IMR-90 (cell line): ENCODE measurements at regions not wholly inside any gene's neighbourhood (a gene's known extent, or its start where the extent isn't known, plus 50 kb on each side); places are given as distances from the start of the nearest gene placed in this dataset.

Source experiments
- ATAC-seq: fragments of 200-7000 bp; cut with Tn5 transposase; 2 replicates; pipeline ENCODE4 v1.9.1; 2020; ENCODE audit warnings: low read depth, mild to moderate bottlenecking, moderate library complexity
- BruUV-seq: library from RNA; stranded (reverse); fragments of 400-500 nt; replicated peaks from 2 replicates; lab custom pipeline; 2021; lab: Mats Ljungman, UMichigan
- CTCF ChIA-PET: fragments of 300-600 bp; formaldehyde crosslinking; extraction: SDS; loops from one replicate; lab custom pipeline; 2021; ENCODE audit warnings: antibody characterized with exemption; lab: Yijun Ruan, JAX
- POLR2A ChIA-PET: fragments of 300-600 bp; sonication (Branson Sonifier 250); formaldehyde crosslinking; loops from one replicate; lab custom pipeline; 2022; ENCODE audit warnings: antibody characterized with exemption; ENCODE audit not compliant: unreplicated experiment; lab: Charles Lee
- DNase-seq: peaks from one replicate; pipeline ENCODE4 v3.0.0; 2013
- H2AFZ ChIP-seq: replicated peaks from 2 replicates; pipeline ENCODE3; 2013; ENCODE audit warnings: low read length, mild to moderate bottlenecking; ENCODE audit not compliant: poor library complexity
- H2AK5ac ChIP-seq: 2 replicates; pipeline ENCODE4 v1.6.1; 2013; ENCODE audit warnings: low read depth, low read length, inconsistent platforms
- H2AK9ac ChIP-seq: replicated peaks from 2 replicates; pipeline ENCODE3; 2013; ENCODE audit warnings: mild to moderate bottlenecking, low read depth, low read length, moderate library complexity; ENCODE audit not compliant: poor library complexity
- H2BK120ac ChIP-seq: 2 replicates; pipeline ENCODE4 v1.6.1; 2013; ENCODE audit warnings: low read depth, low read length, inconsistent platforms
- H2BK15ac ChIP-seq: 3 replicates; pipeline ENCODE4 v1.6.1; 2013; ENCODE audit warnings: low read depth, low read length, inconsistent platforms
- H2BK20ac ChIP-seq: 2 replicates; pipeline ENCODE4 v1.6.1; 2013; ENCODE audit warnings: low read depth, mild to moderate bottlenecking, inconsistent platforms, low read length, moderate library complexity
- H2BK5ac ChIP-seq: 2 replicates; pipeline ENCODE4 v1.6.1; 2013; ENCODE audit warnings: mild to moderate bottlenecking, low read depth, low read length, inconsistent platforms; ENCODE audit not compliant: poor library complexity, severe bottlenecking
- H3K14ac ChIP-seq: replicated peaks from 2 replicates; pipeline ENCODE4 v1.6.1; 2013; ENCODE audit warnings: low read depth, low read length, inconsistent platforms
- H3K18ac ChIP-seq: 2 replicates; pipeline ENCODE4 v1.6.1; 2013; ENCODE audit warnings: low read depth, low read length, control low read depth
- H3K23ac ChIP-seq: 2 replicates; pipeline ENCODE4 v1.6.1; 2013; ENCODE audit warnings: low read depth, low read length, inconsistent platforms
- H3K27ac ChIP-seq: 2 replicates; pipeline ENCODE4 v1.5.1; 2013; ENCODE audit warnings: mild to moderate bottlenecking, control low read depth, low read length; ENCODE audit not compliant: insufficient read depth
- H3K27me3 ChIP-seq: 2 replicates; pipeline ENCODE4 v1.6.1; 2013; ENCODE audit warnings: low read length; ENCODE audit not compliant: control insufficient read depth, insufficient read depth
- H3K36me3 ChIP-seq: 2 replicates; pipeline ENCODE4 v1.6.1; 2013; ENCODE audit warnings: low read length, mixed read lengths; ENCODE audit not compliant: control insufficient read depth, insufficient read depth
- H3K4ac ChIP-seq: 2 replicates; pipeline ENCODE4 v1.6.1; 2013; ENCODE audit warnings: low read depth, low read length, inconsistent platforms
- H3K4me1 ChIP-seq: 2 replicates; pipeline ENCODE4 v1.6.1; 2013; ENCODE audit warnings: low read length, mixed read lengths; ENCODE audit not compliant: control insufficient read depth, insufficient read depth
- H3K4me2 ChIP-seq: 2 replicates; pipeline ENCODE4 v1.6.1; 2013; ENCODE audit warnings: low read depth, mild to moderate bottlenecking, control low read depth, low read length, moderate library complexity
- H3K4me3 ChIP-seq: 2 replicates; pipeline ENCODE4 v1.5.1; 2013; ENCODE audit warnings: low read depth, mild to moderate bottlenecking, control low read depth, low read length, moderate library complexity; ENCODE audit not compliant: insufficient read depth
- H3K56ac ChIP-seq: 2 replicates; pipeline ENCODE4 v1.6.1; 2013; ENCODE audit warnings: low read length, inconsistent platforms; ENCODE audit not compliant: insufficient read depth; ENCODE audit errors: extremely low read depth
- H3K79me1 ChIP-seq, 2 experiments: 2 replicates each; pipeline ENCODE4 v1.6.1; 2013; ENCODE audit warnings: low read length in 2 of 2, inconsistent platforms in 1 of 2, low read depth in 1 of 2
- H3K9ac ChIP-seq: 2 replicates; pipeline ENCODE4 v1.6.1; 2013; ENCODE audit warnings: low read depth, low read length, control low read depth
- H3K9me1 ChIP-seq: 2 replicates; pipeline ENCODE4 v1.6.1; 2013; ENCODE audit warnings: low read length, inconsistent platforms; ENCODE audit not compliant: insufficient read depth
- H3K9me3 ChIP-seq: 2 replicates; pipeline ENCODE4 v1.6.1; 2013; ENCODE audit warnings: low read length; ENCODE audit not compliant: control insufficient read depth, insufficient read depth
- H4K20me1 ChIP-seq: 2 replicates; pipeline ENCODE4 v1.6.1; 2013; ENCODE audit warnings: low read length, inconsistent platforms; ENCODE audit not compliant: insufficient read depth
- H4K5ac ChIP-seq: 2 replicates; pipeline ENCODE4 v1.6.1; 2013; ENCODE audit warnings: mild to moderate bottlenecking, low read depth, low read length, control low read depth
- H4K8ac ChIP-seq, 2 experiments: 2 replicates each; pipeline ENCODE4 v1.6.1; 2013; ENCODE audit warnings: low read depth in 2 of 2, low read length in 2 of 2, control low read depth in 1 of 2, inconsistent platforms in 1 of 2
- H4K91ac ChIP-seq: 2 replicates; pipeline ENCODE4 v1.6.1; 2013; ENCODE audit warnings: low read depth, low read length, inconsistent platforms; ENCODE audit not compliant: insufficient read depth
- BHLHE40 ChIP-seq: fragments of 150-350 bp; IDR thresholded peaks from 2 replicates; pipeline ENCODE4 v1.6.1; 2016; ENCODE audit warnings: mild to moderate bottlenecking, low read depth, low read length
- CEBPB ChIP-seq: IDR thresholded peaks from 2 replicates; pipeline ENCODE4 v1.6.1; 2012; ENCODE audit warnings: low read depth, low read length, improper control_type of control experiment
- CHD1 ChIP-seq: IDR thresholded peaks from 2 replicates; pipeline ENCODE4 v1.6.1; 2012; ENCODE audit warnings: low read depth, low read length, improper control_type of control experiment
- FOS ChIP-seq: fragments of 150-350 bp; IDR thresholded peaks from 2 replicates; pipeline ENCODE4 v1.6.1; 2016; ENCODE audit warnings: low read depth, low read length
- MAFK ChIP-seq: IDR thresholded peaks from 2 replicates; pipeline ENCODE4 v1.6.1; 2012; ENCODE audit warnings: low read depth, low read length, improper control_type of control experiment
- MAZ ChIP-seq: IDR thresholded peaks from 2 replicates; pipeline ENCODE4 v1.6.1; 2012; ENCODE audit warnings: low read depth, mild to moderate bottlenecking, low read length, improper control_type of control experiment, moderate library complexity, borderline replicate concordance
- MXI1 ChIP-seq: IDR thresholded peaks from 2 replicates; pipeline ENCODE4 v1.6.1; 2012; ENCODE audit warnings: low read depth, mild to moderate bottlenecking, low read length, moderate library complexity, borderline replicate concordance
- NFE2L2 ChIP-seq: fragments of 150-350 bp; IDR thresholded peaks from 2 replicates; pipeline ENCODE4 v1.6.1; 2016; ENCODE audit warnings: low read depth, mild to moderate bottlenecking, low read length
- POLR2A ChIP-seq: IDR thresholded peaks from 2 replicates; pipeline ENCODE4 v1.6.1; 2012; ENCODE audit warnings: mild to moderate bottlenecking, low read depth, low read length
- RAD21 ChIP-seq: IDR thresholded peaks from 2 replicates; pipeline ENCODE4 v1.6.1; 2012; ENCODE audit warnings: low read length, improper control_type of control experiment
- RCOR1 ChIP-seq: IDR thresholded peaks from 2 replicates; pipeline ENCODE4 v1.6.1; 2012; ENCODE audit warnings: mild to moderate bottlenecking, low read length, improper control_type of control experiment; ENCODE audit not compliant: insufficient replicate concordance
- RFX5 ChIP-seq: IDR thresholded peaks from 2 replicates; pipeline ENCODE4 v1.8.0; 2012; ENCODE audit warnings: low read depth, mild to moderate bottlenecking, low read length, moderate library complexity
- SMC3 ChIP-seq: fragments of 150-350 bp; IDR thresholded peaks from 2 replicates; pipeline ENCODE4 v1.6.1; 2016; ENCODE audit warnings: low read depth, mild to moderate bottlenecking, antibody characterized with exemption, low read length, moderate library complexity
- WGBS, 2 experiments: methylation state at CpG; one replicate each; pipeline versions ENCODE4 v1.1.5 to v1.1.7; 2013; ENCODE audit warnings: missing lambda C conversion rate in 2 of 2; ENCODE audit not compliant: insufficient read length in 1 of 2; ENCODE audit errors: extremely low coverage in 2 of 2; 5-methylcytosine and 5-hydroxymethylcytosine counted together
- dilution Hi-C: fragments of 300-500 bp; cut with HindIII; formaldehyde crosslinking; loops from one replicate; pipeline ENCODE4 v1.14.3; 2018; ENCODE audit warnings: low sequenced_read_pairs; ENCODE audit not compliant: unreplicated experiment
- in situ Hi-C: fragments of 300-500 bp; cut with MboI; formaldehyde crosslinking; loops from 3 replicates; pipeline ENCODE4 v1.14.3; 2019; ENCODE audit warnings: low sequenced_read_pairs, inconsistent platforms, mixed read lengths
- intact Hi-C: fragments of 100-400 bp; cut with micrococcal nuclease; formaldehyde crosslinking; loops from 2 replicates; pipeline ENCODE4 v1.10.0; 2022
- TF ChIP-seq, protein P1 (sequence below): fragments of 150-350 bp; IDR thresholded peaks from 2 replicates; pipeline ENCODE4 v1.6.1; 2017; ENCODE audit warnings: mild to moderate bottlenecking, antibody characterized with exemption, low read length, low read depth
- TF ChIP-seq, protein P2 (sequence below): fragments of 150-350 bp; IDR thresholded peaks from 2 replicates; pipeline ENCODE4 v1.6.1; 2016; ENCODE audit warnings: low read depth, mild to moderate bottlenecking, low read length, moderate library complexity, borderline replicate concordance
- TF ChIP-seq, protein P3 (sequence below): conservative IDR thresholded peaks from 2 replicates; pipeline ENCODE4 v1.5.1; 2012; ENCODE audit warnings: mild to moderate bottlenecking, low read depth, low read length, improper control_type of control experiment

DNA sequence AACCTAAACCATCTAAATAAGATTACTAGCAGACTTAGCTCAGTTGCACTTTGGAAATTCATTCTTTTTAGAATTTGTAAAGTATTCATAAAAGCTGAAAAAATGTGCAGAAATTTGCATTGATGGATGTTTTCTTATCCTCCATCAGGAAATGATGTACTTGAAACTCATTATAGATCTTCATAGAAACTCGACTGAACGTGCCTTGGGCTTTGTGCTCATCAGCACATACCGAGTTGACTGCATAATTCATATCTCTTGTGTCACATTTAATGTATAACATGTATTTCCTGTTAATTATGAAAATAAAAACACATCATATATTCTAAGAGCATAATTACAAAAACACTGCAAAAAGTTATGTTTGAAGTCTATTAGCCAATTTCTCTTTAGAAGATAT lies 290.9 kb upstream of the NR5A2 start:
- H2AK5ac ChIP-seq = no peak overlapping the region
- POLR2A ChIA-PET = no interaction called here
- H3K27me3 ChIP-seq = no peaks in the 10 kb centered on the region
- no peak for ATAC-seq
- in situ Hi-C loops (no loop called here), intact Hi-C loops (no loop called here), dilution Hi-C loops (no loop called here)
- no peak overlapping the region for H2BK120ac ChIP-seq
- H4K8ac ChIP-seq = no peak overlapping the region
- H3K79me1 ChIP-seq = no peaks in the 10 kb centered on the region
- H2AK9ac ChIP-seq = no peak overlapping the region
- no peak for TF ChIP-seq BHLHE40
- TF ChIP-seq MAFK = no peak
- no peak for TF ChIP-seq NFE2L2
- TF ChIP-seq, protein P1, sequence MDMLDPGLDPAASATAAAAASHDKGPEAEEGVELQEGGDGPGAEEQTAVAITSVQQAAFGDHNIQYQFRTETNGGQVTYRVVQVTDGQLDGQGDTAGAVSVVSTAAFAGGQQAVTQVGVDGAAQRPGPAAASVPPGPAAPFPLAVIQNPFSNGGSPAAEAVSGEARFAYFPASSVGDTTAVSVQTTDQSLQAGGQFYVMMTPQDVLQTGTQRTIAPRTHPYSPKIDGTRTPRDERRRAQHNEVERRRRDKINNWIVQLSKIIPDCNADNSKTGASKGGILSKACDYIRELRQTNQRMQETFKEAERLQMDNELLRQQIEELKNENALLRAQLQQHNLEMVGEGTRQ = no peak
- no peak for TF ChIP-seq SMC3
- no peak for TF ChIP-seq POLR2A
- TF ChIP-seq RCOR1 = no peak
- no peak for TF ChIP-seq RAD21
- TF ChIP-seq, protein P2, sequence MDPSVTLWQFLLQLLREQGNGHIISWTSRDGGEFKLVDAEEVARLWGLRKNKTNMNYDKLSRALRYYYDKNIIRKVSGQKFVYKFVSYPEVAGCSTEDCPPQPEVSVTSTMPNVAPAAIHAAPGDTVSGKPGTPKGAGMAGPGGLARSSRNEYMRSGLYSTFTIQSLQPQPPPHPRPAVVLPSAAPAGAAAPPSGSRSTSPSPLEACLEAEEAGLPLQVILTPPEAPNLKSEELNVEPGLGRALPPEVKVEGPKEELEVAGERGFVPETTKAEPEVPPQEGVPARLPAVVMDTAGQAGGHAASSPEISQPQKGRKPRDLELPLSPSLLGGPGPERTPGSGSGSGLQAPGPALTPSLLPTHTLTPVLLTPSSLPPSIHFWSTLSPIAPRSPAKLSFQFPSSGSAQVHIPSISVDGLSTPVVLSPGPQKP = no peak
- TF ChIP-seq CEBPB = no peak
- TF ChIP-seq RFX5 = no peak
- TF ChIP-seq CHD1 = no peak
- TF ChIP-seq, protein P3, sequence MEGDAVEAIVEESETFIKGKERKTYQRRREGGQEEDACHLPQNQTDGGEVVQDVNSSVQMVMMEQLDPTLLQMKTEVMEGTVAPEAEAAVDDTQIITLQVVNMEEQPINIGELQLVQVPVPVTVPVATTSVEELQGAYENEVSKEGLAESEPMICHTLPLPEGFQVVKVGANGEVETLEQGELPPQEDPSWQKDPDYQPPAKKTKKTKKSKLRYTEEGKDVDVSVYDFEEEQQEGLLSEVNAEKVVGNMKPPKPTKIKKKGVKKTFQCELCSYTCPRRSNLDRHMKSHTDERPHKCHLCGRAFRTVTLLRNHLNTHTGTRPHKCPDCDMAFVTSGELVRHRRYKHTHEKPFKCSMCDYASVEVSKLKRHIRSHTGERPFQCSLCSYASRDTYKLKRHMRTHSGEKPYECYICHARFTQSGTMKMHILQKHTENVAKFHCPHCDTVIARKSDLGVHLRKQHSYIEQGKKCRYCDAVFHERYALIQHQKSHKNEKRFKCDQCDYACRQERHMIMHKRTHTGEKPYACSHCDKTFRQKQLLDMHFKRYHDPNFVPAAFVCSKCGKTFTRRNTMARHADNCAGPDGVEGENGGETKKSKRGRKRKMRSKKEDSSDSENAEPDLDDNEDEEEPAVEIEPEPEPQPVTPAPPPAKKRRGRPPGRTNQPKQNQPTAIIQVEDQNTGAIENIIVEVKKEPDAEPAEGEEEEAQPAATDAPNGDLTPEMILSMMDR = no peak
- no peak for TF ChIP-seq MAZ
- no peak for TF ChIP-seq FOS
- no peak for TF ChIP-seq MXI1
- no peak overlapping the region for H3K56ac ChIP-seq
- no peak for DNase-seq
- no peak overlapping the region for H2AFZ ChIP-seq
- H2BK15ac ChIP-seq = no peak overlapping the region
- no peak overlapping the region for H4K5ac ChIP-seq
- no peak overlapping the region for H3K4me2 ChIP-seq
- no peaks in the 10 kb centered on the region for H3K4me1 ChIP-seq
- H4K20me1 ChIP-seq = no peaks in the 10 kb centered on the region
- BruUV-seq = no TSS peak
- no peak overlapping the region for H2BK20ac ChIP-seq
- H3K36me3 ChIP-seq = no peaks in the 10 kb centered on the region
- H3K4ac ChIP-seq = no peak overlapping the region
- no peaks in the 10 kb centered on the region for H3K9me1 ChIP-seq
- no peaks in the 10 kb centered on the region for H3K9me3 ChIP-seq
- no peak overlapping the region for H3K4me3 ChIP-seq
- no peak overlapping the region for H3K18ac ChIP-seq
- no peak overlapping the region for H3K14ac ChIP-seq
- no peak overlapping the region for H3K9ac ChIP-seq
- H3K23ac ChIP-seq = no peak overlapping the region
- no peak overlapping the region for H3K27ac ChIP-seq
- H4K91ac ChIP-seq = no peak overlapping the region
- CTCF ChIA-PET = interaction anchor here (1.0 kb wide), 1 partner anchor 16 kb away, joined by 3 read pairs; no protein-coding TSS in a partner anchor
- no peak overlapping the region for H2BK5ac ChIP-seq
- WGBS, 2 experiments = no CpG with 5 or more reads among the region's 3 CpGs
